GM12878 (cell line): ENCODE measurements at regions not wholly inside any gene's neighbourhood (a gene's known extent, or its start where the extent isn't known, plus 50 kb on each side); places are given as distances from the start of the nearest gene placed in this dataset.

Experiments
- ATAC-seq: fragments of 200-7000 bp; cut with Tn5 transposase; 3 replicates; pipeline ENCODE4 v1.9.1; 2020; ENCODE audit warnings: mild to moderate bottlenecking, moderate library complexity
- BruUV-seq: library from RNA; stranded (reverse); fragments of 400-500 nt; replicated peaks from 2 replicates; lab custom pipeline; 2021; lab: Mats Ljungman, UMichigan
- CTCF ChIA-PET: fragments of 300-600 bp; sonication (Branson Sonifier 250); formaldehyde crosslinking; extraction: SDS; loops from one replicate; lab custom pipeline; 2021; ENCODE audit warnings: inconsistent platforms; lab: Yijun Ruan, JAX
- POLR2A ChIA-PET: fragments of 350-600 bp; formaldehyde crosslinking; extraction: SDS; loops from one replicate; lab custom pipeline; 2021; ENCODE audit warnings: inconsistent platforms; lab: Charles Lee
- RAD21 ChIA-PET: fragments of 300-600 bp; sonication (Branson Sonifier 250); formaldehyde crosslinking; loops from one replicate; lab custom pipeline; 2023; ENCODE audit warnings: antibody characterized with exemption; ENCODE audit not compliant: unreplicated experiment; lab: Charles Lee
- SMC1A ChIA-PET: fragments of 300-600 bp; sonication (Branson Sonifier 250); formaldehyde crosslinking; loops from one replicate; lab custom pipeline; 2023; ENCODE audit not compliant: unreplicated experiment, uncharacterized antibody; lab: Charles Lee
- DNase-seq: peaks from one replicate; pipeline ENCODE4 v3.0.0-alpha.2; 2011; ENCODE audit warnings: low read depth, low spot score
- FAIRE-seq: peaks from 3 replicates; lab custom pipeline; 2011; peaks lifted over from hg19 to GRCh38; lab: Jason Lieb, UNC
- H2AFZ ChIP-seq: 2 replicates; pipeline ENCODE4 v1.6.0; 2011; ENCODE audit warnings: low read depth, low read length, control low read depth; ENCODE audit not compliant: control insufficient read depth
- H3K27ac ChIP-seq: 2 replicates; pipeline ENCODE4 v1.5.1; 2011; ENCODE audit warnings: control low read depth; ENCODE audit not compliant: control insufficient read depth, insufficient read depth
- H3K27me3 ChIP-seq, 2 experiments: replicated peaks in 1 of 2; 2 replicates each; pipeline versions ENCODE4 v1.6.0 to v1.6.1; 2011; ENCODE audit warnings: low read length in 1 of 2; ENCODE audit not compliant: control insufficient read depth in 2 of 2, insufficient read depth in 2 of 2
- H3K36me3 ChIP-seq, 2 experiments: 2 replicates each; pipeline ENCODE4 v1.5.1; 2011; ENCODE audit warnings: low read length in 1 of 2; ENCODE audit not compliant: control insufficient read depth in 2 of 2, insufficient read depth in 2 of 2
- H3K4me1 ChIP-seq: 2 replicates; pipeline ENCODE4 v1.6.1; 2011; ENCODE audit warnings: mild to moderate bottlenecking, low read length, moderate library complexity, mixed read lengths; ENCODE audit not compliant: control insufficient read depth, insufficient read depth
- H3K4me2 ChIP-seq: 2 replicates; pipeline ENCODE4 v1.6.0; 2011; ENCODE audit warnings: control low read depth; ENCODE audit not compliant: control insufficient read depth, insufficient read depth
- H3K4me3 ChIP-seq: fragments of 200-600 bp; sonication (generic); 2 replicates; pipeline ENCODE4 v1.5.1; 2016
- H3K79me2 ChIP-seq: 2 replicates; pipeline ENCODE4 v1.6.0; 2011; ENCODE audit warnings: low read length; ENCODE audit not compliant: control insufficient read depth, insufficient read depth
- H3K9ac ChIP-seq: 2 replicates; pipeline ENCODE4 v1.8.0; 2011; ENCODE audit warnings: low read length, control low read depth, mixed read lengths; ENCODE audit not compliant: control insufficient read depth, insufficient read depth
- H3K9me3 ChIP-seq: replicated peaks from 3 replicates; pipeline ENCODE4 v1.5.1; 2011; ENCODE audit warnings: mild to moderate bottlenecking, low read length; ENCODE audit not compliant: control insufficient read depth, insufficient read depth
- H4K20me1 ChIP-seq: 2 replicates; pipeline ENCODE4 v1.6.0; 2011; ENCODE audit not compliant: control insufficient read depth, insufficient read depth
- CBX5 ChIP-seq: sonication (generic); IDR thresholded peaks from 2 replicates; pipeline ENCODE4 v1.6.1; 2016; ENCODE audit warnings: low read depth, moderate library complexity, mild to moderate bottlenecking, inconsistent platforms
- ESRRA ChIP-seq: IDR thresholded peaks from 2 replicates; pipeline ENCODE4 v1.6.1; 2012; ENCODE audit warnings: mild to moderate bottlenecking, low read length, improper control_type of control experiment
- FOS ChIP-seq: IDR thresholded peaks from 3 replicates; pipeline ENCODE4 v1.6.1; 2011; ENCODE audit warnings: borderline replicate concordance; ENCODE audit not compliant: insufficient read length; ENCODE audit errors: extremely low read depth
- FOXM1 ChIP-seq: IDR thresholded peaks from 2 replicates; pipeline ENCODE4 v1.6.1; 2012; ENCODE audit warnings: low read depth, mild to moderate bottlenecking, inconsistent platforms, low read length, moderate library complexity
- JUND ChIP-seq: IDR thresholded peaks from 2 replicates; pipeline ENCODE4 v1.6.1; 2012; ENCODE audit warnings: low read depth, mild to moderate bottlenecking, low read length, improper control_type of control experiment, moderate library complexity
- NR2F1 ChIP-seq: fragments of 450-650 bp; conservative IDR thresholded peaks from 2 replicates; pipeline ENCODE4 v1.6.1; 2017; ENCODE audit warnings: mild to moderate bottlenecking
- PKNOX1 ChIP-seq: fragments of 450-650 bp; IDR thresholded peaks from 2 replicates; pipeline ENCODE4 v1.6.1; 2016; ENCODE audit warnings: mild to moderate bottlenecking
- RAD51 ChIP-seq: fragments of 450-650 bp; IDR thresholded peaks from 2 replicates; pipeline ENCODE4 v1.6.1; 2016; ENCODE audit warnings: moderate library complexity, mild to moderate bottlenecking, inconsistent platforms
- RBBP5 ChIP-seq: fragments of 200-600 bp; sonication (generic); conservative IDR thresholded peaks from 2 replicates; pipeline ENCODE4 v1.6.1; 2016
- SMAD5 ChIP-seq: IDR thresholded peaks from 2 replicates; pipeline ENCODE4 v1.6.1; 2016; ENCODE audit warnings: antibody characterized with exemption, low read depth
- SPI1 ChIP-seq: IDR thresholded peaks from 2 replicates; pipeline ENCODE4 v1.6.1; 2011; ENCODE audit warnings: low read depth, mild to moderate bottlenecking, low read length, moderate library complexity, borderline replicate concordance; ENCODE audit not compliant: insufficient read depth
- SREBF2 ChIP-seq: IDR thresholded peaks from 2 replicates; pipeline ENCODE4 v1.6.1; 2012; ENCODE audit warnings: mild to moderate bottlenecking, low read length
- SRF ChIP-seq, 2 experiments: IDR thresholded peaks; 2 replicates each; pipeline ENCODE4 v1.6.1; 2011; ENCODE audit warnings: low read depth in 2 of 2, low read length in 2 of 2, mild to moderate bottlenecking in 1 of 2, moderate library complexity in 1 of 2
- SUPT20H ChIP-seq: IDR thresholded peaks from 2 replicates; pipeline ENCODE4 v1.6.1; 2011; ENCODE audit warnings: low read depth, mild to moderate bottlenecking, low read length, moderate library complexity, borderline replicate concordance; ENCODE audit not compliant: control insufficient read depth
- ZBTB33 ChIP-seq: fragments of 450-650 bp; IDR thresholded peaks from 2 replicates; pipeline ENCODE4 v1.6.1; 2017; ENCODE audit warnings: mild to moderate bottlenecking
- ZNF217 ChIP-seq: fragments of 450-650 bp; IDR thresholded peaks from 2 replicates; pipeline ENCODE4 v1.6.1; 2017; ENCODE audit warnings: antibody characterized with exemption, mild to moderate bottlenecking
- ZNF24 ChIP-seq: fragments of 450-650 bp; IDR thresholded peaks from 2 replicates; pipeline ENCODE4 v1.6.1; 2017; ENCODE audit warnings: antibody characterized with exemption, mild to moderate bottlenecking
- ZNF384 ChIP-seq: IDR thresholded peaks from 2 replicates; pipeline ENCODE4 v1.6.1; 2012; ENCODE audit warnings: low read depth, mild to moderate bottlenecking, low read length, improper control_type of control experiment, borderline replicate concordance
- WGBS: methylation state at CpG from one replicate; pipeline ENCODE4 v1.1.6; 2016; ENCODE audit warnings: low lambda C conversion rate; ENCODE audit not compliant: insufficient replicate concordance, insufficient coverage; ENCODE audit errors: missing lambda C conversion rate; 5-methylcytosine and 5-hydroxymethylcytosine counted together
- in situ Hi-C: fragments of 300-500 bp; cut with MboI; formaldehyde crosslinking; loops from 9 replicates; pipeline ENCODE4 v1.14.3; 2018; ENCODE audit warnings: mixed read lengths
- intact Hi-C: fragments of 100-400 bp; cut with micrococcal nuclease; formaldehyde crosslinking; loops from one replicate; pipeline ENCODE4 v1.14.2; 2022; ENCODE audit not compliant: unreplicated experiment

GRCh38 chr13:42707048-42707447 lies 74.3 kb upstream of the FAM216B start:
- SMC1A ChIA-PET: no interaction called here

GRCh38 chr13:42707586-42707985 lies 73.8 kb upstream of the FAM216B start:
- intact Hi-C loops (no loop called here), in situ Hi-C loops (no loop called here)
- ChIA-PET RAD21 (no interaction called here), CTCF (no interaction called here), SMC1A (no interaction called here), POLR2A (no interaction called here)
- no peaks in the 10 kb centered on the region for H3K9me3 ChIP-seq
- DNase-seq (no peak), FAIRE-seq (no peak), ATAC-seq (no peak)
- no peak overlapping the region for H3K27ac ChIP-seq
- no peaks in the 10 kb centered on the region for H3K79me2 ChIP-seq
- H3K9ac ChIP-seq: no peak overlapping the region
- no peaks in the 10 kb centered on the region for H3K4me1 ChIP-seq
- H3K4me3 ChIP-seq: no peak overlapping the region
- no peak overlapping the region for H3K4me2 ChIP-seq
- no peaks in the 10 kb centered on the region for H4K20me1 ChIP-seq
- BruUV-seq: no TSS peak
- 35% methylated on average over 4 of the region's 4 CpGs for WGBS
- H2AFZ ChIP-seq: no peak overlapping the region
- no peaks in the 10 kb centered on the region for H3K36me3 ChIP-seq
- H3K27me3 ChIP-seq: no peaks in the 10 kb centered on the region
- TF ChIP-seq SRF (IDR thresholded peaks at IDR 0.05; ENCODE audit: low read depth in 2 of 2, low read length in 2 of 2) (no peak), SPI1 (no peak), ZBTB33 (no peak), FOS (no peak), ESRRA (no peak), SUPT20H (no peak), FOXM1 (no peak), RAD51 (no peak), PKNOX1 (no peak), ZNF217 (no peak), SREBF2 (no peak), ZNF24 (no peak), ZNF384 (no peak)

More at GRCh38 chr13:42707048-42707447, 74.3 kb upstream of the FAM216B start:
- Histone ChIP-seq H3K4me2 (no peak overlapping the region), H4K20me1 (no peaks in the 10 kb centered on the region), H3K36me3 (no peaks in the 10 kb centered on the region), H3K79me2 (no peaks in the 10 kb centered on the region), H3K4me1 (no peaks in the 10 kb centered on the region), H2AFZ (no peak overlapping the region), H3K9me3 (no peaks in the 10 kb centered on the region), H3K4me3 (no peak overlapping the region), H3K27me3 (no peaks in the 10 kb centered on the region), H3K9ac (no peak overlapping the region), H3K27ac (no peak overlapping the region)
- RAD21 ChIA-PET: no interaction called here
- no peak for FAIRE-seq
- no TSS peak for BruUV-seq
- no peak for DNase-seq
- TF ChIP-seq NR2F1: no peak
- TF ChIP-seq JUND: no peak
- no peak for TF ChIP-seq RBBP5
- no peak for TF ChIP-seq SMAD5
- TF ChIP-seq CBX5: no peak
- intact Hi-C loops: no loop called here
- WGBS: 54% methylated on average over 4 of the region's 4 CpGs
- CTCF ChIA-PET: no interaction called here
- POLR2A ChIA-PET: no interaction called here
- no peak for ATAC-seq
- in situ Hi-C loops: no loop called here
